WTC11 (cell line): ENCODE measurements at regions not wholly inside any gene's neighbourhood (a gene's known extent, or its start where the extent isn't known, plus 50 kb on each side); places are given as distances from the start of the nearest gene placed in this dataset.

Experiments used
- ATAC-seq: fragments of 200-7000 bp; cut with Tn5 transposase; 2 replicates; pipeline ENCODE4 v1.10.0; 2021; ENCODE audit warnings: mild to moderate bottlenecking, moderate library complexity
- CTCF ChIA-PET: fragments of 300-600 bp; sonication (Branson Sonifier 250); formaldehyde crosslinking; loops from one replicate; lab custom pipeline; 2021; ENCODE audit warnings: antibody characterized with exemption; lab: Charles Lee
- POLR2A ChIA-PET: fragments of 350-600 bp; sonication (Branson Sonifier 250); formaldehyde crosslinking; loops from one replicate; lab custom pipeline; 2021; ENCODE audit warnings: antibody characterized with exemption; lab: Charles Lee
- DNase-seq: peaks from one replicate; pipeline ENCODE4 v3.0.0; 2021; ENCODE audit warnings: low spot score
- H3K27ac Mint-ChIP-seq: 2 replicates; pipeline ENCODE4 v1.8.0; 2021; ENCODE audit warnings: mixed read lengths
- H3K27me3 Mint-ChIP-seq: 2 replicates; pipeline ENCODE4 v1.8.0; 2021; ENCODE audit warnings: low read depth, mild to moderate bottlenecking, moderate library complexity, mixed read lengths
- H3K36me3 Mint-ChIP-seq: 2 replicates; pipeline ENCODE4 v1.8.0; 2021; ENCODE audit warnings: mixed read lengths
- H3K4me1 Mint-ChIP-seq: 2 replicates; pipeline ENCODE4 v1.8.0; 2022; ENCODE audit warnings: mixed read lengths
- H3K4me3 Mint-ChIP-seq: 2 replicates; pipeline ENCODE4 v1.8.0; 2021; ENCODE audit warnings: mild to moderate bottlenecking, moderate library complexity, mixed read lengths
- H3K9me3 Mint-ChIP-seq: 2 replicates; pipeline ENCODE4 v1.8.0; 2021; ENCODE audit warnings: mixed read lengths
- CBFB ChIP-seq: sonication (generic); formaldehyde crosslinking; IDR thresholded peaks from 2 replicates; pipeline ENCODE4 v1.8.1; 2022; ENCODE audit warnings: mild to moderate bottlenecking, low read depth, missing genetic modification reagents
- CREM ChIP-seq: sonication (generic); formaldehyde crosslinking; IDR thresholded peaks from 2 replicates; pipeline ENCODE4 v1.8.1; 2022; ENCODE audit warnings: mild to moderate bottlenecking, missing genetic modification reagents, moderate library complexity
- EMX1 ChIP-seq: fragments of 250-450 bp; sonication (Bioruptor Pico); IDR thresholded peaks from 2 replicates; pipeline ENCODE4 v1.8.0; 2021; ENCODE audit warnings: mild to moderate bottlenecking
- ESRRA ChIP-seq: sonication (generic); formaldehyde crosslinking; IDR thresholded peaks from 2 replicates; pipeline ENCODE4 v1.8.1; 2022; ENCODE audit warnings: mild to moderate bottlenecking, missing genetic modification reagents, borderline replicate concordance
- GTF2I ChIP-seq: fragments of 250-450 bp; sonication (Bioruptor Pico); conservative IDR thresholded peaks from 2 replicates; pipeline ENCODE4 v1.4.0; 2021; ENCODE audit warnings: mild to moderate bottlenecking
- KAT7 ChIP-seq: sonication (generic); formaldehyde crosslinking; IDR thresholded peaks from 2 replicates; pipeline ENCODE4 v1.8.1; 2023; ENCODE audit warnings: missing genetic modification reagents, mild to moderate bottlenecking, borderline replicate concordance
- MYBL2 ChIP-seq: sonication (generic); formaldehyde crosslinking; IDR thresholded peaks from 2 replicates; pipeline ENCODE4 v1.8.1; 2023; ENCODE audit warnings: mild to moderate bottlenecking, moderate library complexity, missing genetic modification reagents
- NFYB ChIP-seq: sonication (generic); formaldehyde crosslinking; conservative IDR thresholded peaks from 2 replicates; pipeline ENCODE4 v1.8.0; 2022; ENCODE audit warnings: low read depth, missing genetic modification reagents
- NR3C1 ChIP-seq: sonication (generic); formaldehyde crosslinking; conservative IDR thresholded peaks from 2 replicates; pipeline ENCODE4 v1.8.1; 2023; ENCODE audit warnings: low read depth, mild to moderate bottlenecking, missing genetic modification reagents
- SMAD3 ChIP-seq: sonication (generic); formaldehyde crosslinking; IDR thresholded peaks from 2 replicates; pipeline ENCODE4 v1.8.0; 2022; ENCODE audit warnings: missing genetic modification reagents, mild to moderate bottlenecking, borderline replicate concordance
- SMAD4 ChIP-seq: sonication (generic); formaldehyde crosslinking; IDR thresholded peaks from 2 replicates; pipeline ENCODE4 v1.8.0; 2022; ENCODE audit warnings: mild to moderate bottlenecking, missing genetic modification reagents
- TP53 ChIP-seq: sonication (generic); formaldehyde crosslinking; IDR thresholded peaks from 2 replicates; pipeline ENCODE4 v1.8.1; 2023; ENCODE audit warnings: mild to moderate bottlenecking, missing genetic modification reagents
- ZBTB21 ChIP-seq: sonication (generic); formaldehyde crosslinking; IDR thresholded peaks from 2 replicates; pipeline ENCODE4 v1.8.1; 2023; ENCODE audit warnings: mild to moderate bottlenecking, missing genetic modification reagents, borderline replicate concordance
- ZNF416 ChIP-seq: fragments of 250-450 bp; sonication (Bioruptor Pico); IDR thresholded peaks from 2 replicates; pipeline ENCODE4 v1.9.0; 2021; ENCODE audit warnings: mild to moderate bottlenecking, inconsistent platforms
- TF ChIP-seq, protein P1 (sequence below): fragments of 200-600 bp; IDR thresholded peaks from 2 replicates; pipeline ENCODE4 v1.8.0; 2022; ENCODE audit warnings: antibody characterized with exemption
- TF ChIP-seq, protein P2 (sequence below): sonication (generic); formaldehyde crosslinking; IDR thresholded peaks from 2 replicates; pipeline ENCODE4 v1.8.0; 2023; ENCODE audit warnings: missing genetic modification reagents
- TF ChIP-seq, protein P3 (sequence below): sonication (generic); formaldehyde crosslinking; IDR thresholded peaks from 2 replicates; pipeline ENCODE4 v1.8.1; 2022; ENCODE audit warnings: low read depth, mild to moderate bottlenecking, moderate library complexity, missing genetic modification reagents, borderline replicate concordance
- TF ChIP-seq, protein P4 (sequence below): sonication (generic); formaldehyde crosslinking; IDR thresholded peaks from 2 replicates; pipeline ENCODE4 v1.8.1; 2023; ENCODE audit warnings: mild to moderate bottlenecking, missing genetic modification reagents, moderate library complexity
- TF ChIP-seq, protein P5 (sequence below): fragments of 250-450 bp; sonication (Bioruptor Pico); IDR thresholded peaks from 2 replicates; pipeline ENCODE4 v1.9.0; 2021; ENCODE audit warnings: moderate library complexity, mild to moderate bottlenecking, inconsistent platforms, borderline replicate concordance

DNA sequence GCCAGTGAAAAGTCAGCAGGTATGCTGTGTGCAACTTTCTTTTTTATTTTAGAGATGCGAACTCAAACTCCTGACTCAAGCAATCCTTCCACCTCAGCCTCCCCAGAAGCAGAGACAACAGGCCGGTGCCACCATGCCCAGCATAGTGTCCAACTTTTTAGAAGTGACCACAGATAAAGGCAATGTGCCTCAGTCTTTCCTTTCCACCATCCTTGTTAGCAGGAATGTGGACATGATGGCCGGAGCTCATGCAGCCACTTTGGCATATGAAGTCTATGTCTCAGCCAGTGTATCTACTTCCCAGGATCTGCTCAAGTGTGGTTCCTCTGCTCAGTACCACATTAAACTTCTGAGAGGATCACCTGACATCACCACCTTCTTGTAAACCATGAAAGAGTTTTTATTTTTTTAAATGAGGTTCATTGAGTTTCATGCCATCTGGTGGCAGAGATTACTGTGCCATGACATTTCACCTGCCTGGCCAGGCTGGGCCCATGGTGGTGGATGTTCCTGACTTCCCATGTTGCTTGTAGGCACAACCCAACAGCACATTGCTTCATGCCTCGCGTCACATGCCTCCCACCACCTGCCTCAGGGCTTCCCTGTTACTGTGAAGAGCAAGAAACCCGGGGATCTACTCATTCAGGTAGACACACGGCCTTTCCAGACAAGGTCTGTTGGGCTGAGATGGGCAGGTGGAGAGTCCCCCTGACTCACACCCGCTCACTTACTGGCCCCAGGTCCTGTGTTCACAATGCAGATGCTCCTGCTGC lies 216.5 kb downstream of the LY86 start:
- Mint-ChIP-seq H3K4me1 (peaks cover 7% of the 10 kb centered on the region), H3K27ac (no peak overlapping the region), H3K27me3 (no peaks in the 10 kb centered on the region), H3K4me3 (no peak overlapping the region), H3K36me3 (no peaks in the 10 kb centered on the region), H3K9me3 (no peaks in the 10 kb centered on the region)
- ATAC-seq (no peak), DNase-seq (no peak)
- ChIA-PET POLR2A (no interaction called here), CTCF (interaction anchor here (1.2 kb wide), 1 partner anchor 17 kb away, joined by 3 read pairs; no protein-coding TSS in a partner anchor)
- TF ChIP-seq, protein P1, sequence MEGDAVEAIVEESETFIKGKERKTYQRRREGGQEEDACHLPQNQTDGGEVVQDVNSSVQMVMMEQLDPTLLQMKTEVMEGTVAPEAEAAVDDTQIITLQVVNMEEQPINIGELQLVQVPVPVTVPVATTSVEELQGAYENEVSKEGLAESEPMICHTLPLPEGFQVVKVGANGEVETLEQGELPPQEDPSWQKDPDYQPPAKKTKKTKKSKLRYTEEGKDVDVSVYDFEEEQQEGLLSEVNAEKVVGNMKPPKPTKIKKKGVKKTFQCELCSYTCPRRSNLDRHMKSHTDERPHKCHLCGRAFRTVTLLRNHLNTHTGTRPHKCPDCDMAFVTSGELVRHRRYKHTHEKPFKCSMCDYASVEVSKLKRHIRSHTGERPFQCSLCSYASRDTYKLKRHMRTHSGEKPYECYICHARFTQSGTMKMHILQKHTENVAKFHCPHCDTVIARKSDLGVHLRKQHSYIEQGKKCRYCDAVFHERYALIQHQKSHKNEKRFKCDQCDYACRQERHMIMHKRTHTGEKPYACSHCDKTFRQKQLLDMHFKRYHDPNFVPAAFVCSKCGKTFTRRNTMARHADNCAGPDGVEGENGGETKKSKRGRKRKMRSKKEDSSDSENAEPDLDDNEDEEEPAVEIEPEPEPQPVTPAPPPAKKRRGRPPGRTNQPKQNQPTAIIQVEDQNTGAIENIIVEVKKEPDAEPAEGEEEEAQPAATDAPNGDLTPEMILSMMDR: no peak
- peak; percentile 53; the same call in 1 of the 2 replicates for TF ChIP-seq GTF2I (CRISPR knock-in tag)

DNA sequence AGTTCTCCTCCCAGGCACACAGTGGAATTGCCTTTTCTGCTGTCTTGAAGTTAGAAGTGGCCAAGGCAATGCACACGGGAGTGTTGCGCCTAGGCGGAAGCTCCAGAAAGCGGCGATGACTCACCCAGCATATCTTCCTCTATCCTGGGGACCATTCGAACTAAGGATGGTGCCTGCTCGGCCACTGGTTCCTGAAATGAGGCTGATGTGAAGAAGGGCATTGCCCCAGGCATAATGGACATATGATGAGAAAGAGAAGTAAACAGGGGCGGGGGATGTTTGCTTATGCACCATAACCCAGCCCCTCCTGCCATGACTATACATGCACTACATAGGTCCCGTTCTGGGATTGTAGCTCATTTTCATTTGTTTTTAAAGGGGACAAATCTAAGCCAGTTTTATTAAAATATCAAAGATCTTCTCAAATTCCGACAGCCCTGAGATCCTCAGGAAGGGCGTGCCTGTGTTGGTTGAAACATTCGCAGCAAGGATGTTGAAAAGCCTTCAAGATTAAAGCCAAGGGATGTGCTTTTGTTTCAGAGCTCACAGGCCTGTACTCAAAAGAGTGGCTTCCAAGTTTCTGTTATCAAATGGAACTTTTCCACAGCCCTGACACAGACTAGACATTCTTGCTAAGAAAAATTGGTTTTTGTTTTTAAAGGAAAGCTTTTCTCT lies 218.5 kb downstream of the LY86 start:
- Mint-ChIP-seq H3K27ac (no peak overlapping the region), H3K4me1 (peaks cover 23% of the 10 kb centered on the region), H3K9me3 (no peaks in the 10 kb centered on the region), H3K27me3 (no peaks in the 10 kb centered on the region), H3K36me3 (no peaks in the 10 kb centered on the region), H3K4me3 (no peak overlapping the region)
- DNase-seq (no peak), ATAC-seq (no peak)
- POLR2A ChIA-PET: no interaction called here
- CTCF ChIA-PET: no interaction called here
- TF ChIP-seq NFYB (CRISPR knock-in tag) (no peak), EMX1 (CRISPR knock-in tag) (no peak), NR3C1 (no peak), ZBTB21 (CRISPR knock-in tag) (no peak), SMAD4 (no peak), SMAD3 (CRISPR knock-in tag) (no peak), CREM (CRISPR knock-in tag) (no peak), TP53 (CRISPR knock-in tag) (no peak), ZNF416 (CRISPR knock-in tag) (no peak), ESRRA (CRISPR knock-in tag) (no peak), CBFB (CRISPR knock-in tag) (no peak), KAT7 (CRISPR knock-in tag) (no peak), MYBL2 (CRISPR knock-in tag) (no peak)
- TF ChIP-seq, protein P2, sequence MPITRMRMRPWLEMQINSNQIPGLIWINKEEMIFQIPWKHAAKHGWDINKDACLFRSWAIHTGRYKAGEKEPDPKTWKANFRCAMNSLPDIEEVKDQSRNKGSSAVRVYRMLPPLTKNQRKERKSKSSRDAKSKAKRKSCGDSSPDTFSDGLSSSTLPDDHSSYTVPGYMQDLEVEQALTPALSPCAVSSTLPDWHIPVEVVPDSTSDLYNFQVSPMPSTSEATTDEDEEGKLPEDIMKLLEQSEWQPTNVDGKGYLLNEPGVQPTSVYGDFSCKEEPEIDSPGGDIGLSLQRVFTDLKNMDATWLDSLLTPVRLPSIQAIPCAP (CRISPR knock-in tag): no peak
- TF ChIP-seq, protein P3, sequence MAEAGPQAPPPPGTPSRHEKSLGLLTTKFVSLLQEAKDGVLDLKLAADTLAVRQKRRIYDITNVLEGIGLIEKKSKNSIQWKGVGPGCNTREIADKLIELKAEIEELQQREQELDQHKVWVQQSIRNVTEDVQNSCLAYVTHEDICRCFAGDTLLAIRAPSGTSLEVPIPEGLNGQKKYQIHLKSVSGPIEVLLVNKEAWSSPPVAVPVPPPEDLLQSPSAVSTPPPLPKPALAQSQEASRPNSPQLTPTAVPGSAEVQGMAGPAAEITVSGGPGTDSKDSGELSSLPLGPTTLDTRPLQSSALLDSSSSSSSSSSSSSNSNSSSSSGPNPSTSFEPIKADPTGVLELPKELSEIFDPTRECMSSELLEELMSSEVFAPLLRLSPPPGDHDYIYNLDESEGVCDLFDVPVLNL (CRISPR knock-in tag): no peak
- TF ChIP-seq, protein P4, sequence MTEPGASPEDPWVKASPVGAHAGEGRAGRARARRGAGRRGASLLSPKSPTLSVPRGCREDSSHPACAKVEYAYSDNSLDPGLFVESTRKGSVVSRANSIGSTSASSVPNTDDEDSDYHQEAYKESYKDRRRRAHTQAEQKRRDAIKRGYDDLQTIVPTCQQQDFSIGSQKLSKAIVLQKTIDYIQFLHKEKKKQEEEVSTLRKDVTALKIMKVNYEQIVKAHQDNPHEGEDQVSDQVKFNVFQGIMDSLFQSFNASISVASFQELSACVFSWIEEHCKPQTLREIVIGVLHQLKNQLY: no peak
- TF ChIP-seq, protein P1: no peak
- TF ChIP-seq, protein P5, sequence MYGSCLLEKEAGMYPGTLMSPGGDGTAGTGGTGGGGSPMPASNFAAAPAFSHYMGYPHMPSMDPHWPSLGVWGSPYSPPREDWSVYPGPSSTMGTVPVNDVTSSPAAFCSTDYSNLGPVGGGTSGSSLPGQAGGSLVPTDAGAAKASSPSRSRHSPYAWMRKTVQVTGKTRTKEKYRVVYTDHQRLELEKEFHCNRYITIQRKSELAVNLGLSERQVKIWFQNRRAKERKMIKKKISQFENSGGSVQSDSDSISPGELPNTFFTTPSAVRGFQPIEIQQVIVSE (CRISPR knock-in tag): no peak
